CD4-positive, alpha-beta T cell treated with Interleukin-17A for 1 hour (primary cell): ENCODE measurements at regions not wholly inside any gene's neighbourhood (a gene's known extent, or its start where the extent isn't known, plus 50 kb on each side); places are given as distances from the start of the nearest gene placed in this dataset.
"Not testable (repeated sequence)": the region's sequence is repeated elsewhere in the genome, so short reads cannot be mapped to it uniquely, and the experiment has no call there.

Experiments used
- DNase-seq: peaks from one replicate; pipeline ENCODE4 v3.0.0-alpha.2; 2020

DNA sequence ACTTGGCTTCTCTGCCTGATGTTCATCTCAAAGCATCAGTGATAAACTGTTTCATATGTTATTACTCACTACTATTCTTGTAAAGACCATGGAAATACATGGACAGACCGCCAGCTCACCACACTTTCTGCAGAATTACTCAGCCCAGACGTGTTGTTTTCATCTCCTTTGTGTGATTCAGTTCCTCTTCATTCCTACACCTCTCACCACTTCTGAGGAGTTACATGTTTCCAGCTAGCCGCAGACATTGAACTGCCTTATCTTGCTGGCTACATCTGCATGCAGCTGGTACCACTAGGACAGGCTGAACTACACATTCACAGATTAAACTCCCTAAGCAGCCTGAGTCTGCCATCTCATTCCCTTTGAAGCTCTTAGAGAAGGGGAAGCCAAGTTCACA, 443.2 kb upstream of the FGF16 start:
- no peak for DNase-seq

DNA sequence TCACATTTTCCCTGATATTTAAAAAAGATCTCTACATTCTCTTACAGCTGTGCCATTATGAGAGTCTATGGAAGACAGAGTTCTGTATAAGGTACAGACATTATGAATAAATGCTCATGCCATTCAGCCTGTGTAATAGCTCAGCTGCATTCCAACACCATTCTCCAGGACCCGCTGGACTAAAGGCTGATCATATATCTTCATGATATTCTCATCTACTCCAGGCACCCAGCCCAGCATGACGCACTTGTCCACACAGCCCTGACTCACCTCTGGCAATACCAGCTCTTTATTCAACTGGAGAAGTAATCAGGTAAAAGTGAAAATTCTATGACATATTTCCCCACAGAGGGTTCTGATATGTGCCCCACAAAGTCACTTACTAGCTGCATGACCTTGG, 437.5 kb upstream of the FGF16 start:
- no peak for DNase-seq

DNA sequence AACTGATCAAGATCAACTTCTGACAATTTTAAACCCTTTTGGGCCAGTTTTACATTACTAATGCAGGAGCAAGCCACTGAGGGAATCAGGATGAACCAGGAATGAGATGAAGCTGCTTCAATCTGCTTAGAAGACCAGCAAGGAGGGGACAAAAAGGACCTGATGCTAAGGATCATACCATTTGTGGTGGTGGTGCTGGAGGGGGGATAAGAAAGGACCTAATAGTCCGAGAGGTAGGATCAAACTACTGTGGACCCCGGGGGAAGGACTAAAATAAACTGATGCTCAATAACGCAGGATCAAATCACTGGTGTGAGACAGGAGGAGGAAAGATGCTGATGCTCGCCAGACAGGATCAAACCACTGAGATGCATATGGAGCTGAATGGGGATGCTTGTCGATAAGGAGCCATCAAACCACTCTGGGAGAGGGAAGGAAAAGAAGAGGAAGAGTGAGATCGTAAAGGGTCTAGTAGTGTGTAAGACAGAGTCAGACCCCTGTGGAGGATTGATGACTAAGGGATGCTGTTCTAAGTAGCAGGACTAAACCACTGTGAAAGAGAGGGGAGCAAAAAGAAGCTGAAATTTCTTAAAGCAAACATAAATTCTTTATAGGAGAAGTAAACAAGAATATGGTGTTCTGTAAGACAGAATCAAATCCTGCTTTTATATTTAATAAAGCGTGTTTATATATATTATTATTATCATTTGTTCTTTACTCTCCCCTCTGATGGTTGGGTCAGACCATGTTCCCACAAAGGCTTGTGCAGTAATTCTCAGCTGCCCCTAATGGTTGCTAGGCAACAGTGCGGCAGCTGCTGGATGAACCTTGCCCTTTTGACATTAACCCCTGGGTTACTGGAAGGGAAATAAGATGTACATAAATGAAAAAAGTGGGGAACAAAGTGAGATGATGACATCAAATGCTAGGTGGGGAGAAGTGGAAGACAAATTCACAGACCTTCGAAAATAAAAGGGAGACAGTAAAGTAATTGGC, 432.5 kb upstream of the FGF16 start:
- DNase-seq = no peak

GRCh38 chrX:77017093-77017492, 430.1 kb upstream of the FGF16 start:
- DNase-seq = no peak

- not testable (repeated sequence) for DNase-seq
Observed at GRCh38 chrX:77046180-77046810, 400.9 kb upstream of the FGF16 start.

GRCh38 chrX:77060572-77060971, 386.6 kb upstream of the FGF16 start:
- DNase-seq = no peak

- DNase-seq = no peak
Observed at GRCh38 chrX:77061022-77061421, 386.2 kb upstream of the FGF16 start.

GRCh38 chrX:77061545-77061944, 385.6 kb upstream of the FGF16 start:
- no peak for DNase-seq

DNA sequence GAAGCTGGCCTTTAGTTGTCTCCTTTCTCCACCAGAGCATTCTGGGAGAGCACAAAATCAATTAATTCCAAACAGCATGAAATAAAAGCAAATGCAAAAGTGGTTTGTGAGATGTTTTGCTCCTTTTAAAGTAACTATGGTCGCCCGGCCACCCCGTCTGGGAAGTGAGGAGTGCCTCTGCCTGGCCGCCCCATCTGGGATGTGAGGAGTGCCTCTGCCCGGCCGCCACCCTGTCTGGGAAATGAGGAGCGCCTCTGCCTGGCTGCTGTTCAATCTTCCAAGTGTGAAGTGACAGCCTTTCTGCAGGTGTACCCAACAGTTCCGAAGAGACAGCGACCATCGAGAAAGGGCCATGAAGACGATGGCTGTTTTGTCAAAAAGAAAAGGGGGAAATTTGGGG, 381.3 kb upstream of the FGF16 start:
- no peak for DNase-seq

DNA sequence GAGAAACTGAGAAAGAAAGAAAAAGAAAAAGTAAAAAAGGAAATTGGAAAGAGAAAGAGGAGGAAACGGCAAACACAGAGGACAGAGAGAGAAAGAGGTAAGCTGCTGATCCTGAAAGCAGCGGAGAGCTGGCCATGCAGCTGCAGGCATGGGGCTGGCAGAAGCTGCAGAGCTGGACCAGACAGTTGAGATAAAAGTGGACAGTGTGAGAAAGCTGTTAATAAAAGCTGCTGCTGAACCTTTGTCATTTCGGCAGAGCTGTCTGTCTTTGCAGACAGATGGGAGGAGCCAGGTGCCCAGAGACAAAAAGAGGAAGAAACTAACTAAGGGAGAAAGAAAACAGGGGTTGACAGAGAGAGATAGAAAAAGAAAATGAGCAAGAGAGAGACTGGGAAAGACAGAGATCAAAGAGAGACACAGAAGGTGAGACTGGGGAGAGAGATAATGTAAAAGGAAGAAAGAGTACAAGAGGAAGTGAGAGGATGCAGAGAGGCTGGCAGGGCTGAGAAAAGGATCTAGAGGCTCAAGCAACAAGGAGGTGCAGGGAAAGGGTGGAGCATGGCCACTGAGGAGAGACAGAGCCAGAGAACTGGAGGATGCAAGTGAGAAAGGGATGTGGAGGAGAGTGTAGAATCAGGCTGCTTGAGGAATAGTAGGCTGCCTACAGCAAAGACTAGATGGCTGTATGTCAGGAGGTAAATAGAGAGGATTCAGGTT, 376.8 kb upstream of the FGF16 start:
- DNase-seq = no peak

GRCh38 chrX:77076896-77077295, 370.3 kb upstream of the FGF16 start:
- DNase-seq = no peak

GRCh38 chrX:77081237-77081636, 366.0 kb upstream of the FGF16 start:
- not testable (repeated sequence) for DNase-seq

DNA sequence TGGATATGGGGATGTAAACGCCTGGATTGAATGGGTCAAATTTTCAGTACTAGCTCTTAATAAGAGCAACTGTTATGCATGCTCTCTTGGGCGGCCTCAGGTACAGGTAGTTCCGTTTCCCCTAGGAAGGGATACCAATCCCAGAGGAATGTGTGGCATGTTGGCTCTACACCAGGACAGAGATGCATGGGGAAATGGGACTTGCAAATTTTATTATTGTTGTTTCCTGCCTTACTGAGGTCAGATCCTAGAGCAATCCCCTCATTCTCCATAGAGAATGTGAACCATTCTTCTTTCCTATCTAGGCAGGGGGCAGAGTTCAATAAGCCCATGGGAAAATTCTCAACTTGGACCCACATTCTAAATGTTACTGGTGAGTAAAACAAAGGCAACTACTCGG, 361.8 kb upstream of the FGF16 start:
- DNase-seq = no peak

- no peak for DNase-seq
Observed at GRCh38 chrX:77087529-77088169, 359.5 kb upstream of the FGF16 start.

DNA sequence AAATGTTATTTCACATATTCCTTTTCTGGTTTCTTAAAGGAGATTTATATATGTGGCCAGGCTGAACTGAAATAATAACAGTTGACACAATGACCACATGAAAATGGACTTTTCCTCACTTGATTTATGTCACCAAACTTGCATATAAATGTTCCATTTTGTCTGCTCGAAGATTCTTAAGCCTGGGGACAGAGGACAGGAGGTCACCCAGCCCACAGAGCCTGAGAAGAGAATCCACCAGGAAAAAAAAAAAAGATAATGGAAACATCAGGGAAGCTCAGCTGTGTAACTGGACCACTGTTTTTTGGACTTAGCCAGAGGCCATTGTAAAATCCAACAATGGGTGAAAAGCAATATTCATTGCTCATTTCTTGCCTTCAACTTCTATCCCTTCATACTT, 359.0 kb upstream of the FGF16 start:
- DNase-seq = no peak

DNA sequence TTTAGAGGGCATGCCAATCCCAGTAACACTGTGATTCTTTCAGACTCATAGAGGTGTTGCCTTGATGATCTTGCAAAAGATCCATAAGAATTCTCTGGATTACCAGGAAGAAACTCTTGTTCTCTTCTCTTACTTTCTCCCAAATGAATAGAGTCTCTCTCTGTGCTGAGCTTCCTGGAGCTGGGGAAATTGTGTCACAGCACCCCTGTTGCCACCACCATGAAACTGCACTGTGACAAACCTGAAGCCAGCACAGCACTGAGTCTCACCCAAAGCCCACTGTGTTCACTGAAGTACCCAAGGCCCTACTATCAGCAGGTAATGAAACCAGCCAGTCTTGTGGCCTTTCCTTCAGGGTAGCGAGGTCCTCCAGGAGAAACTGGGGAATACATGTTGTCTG, 332.7 kb upstream of the FGF16 start:
- DNase-seq = no peak

DNA sequence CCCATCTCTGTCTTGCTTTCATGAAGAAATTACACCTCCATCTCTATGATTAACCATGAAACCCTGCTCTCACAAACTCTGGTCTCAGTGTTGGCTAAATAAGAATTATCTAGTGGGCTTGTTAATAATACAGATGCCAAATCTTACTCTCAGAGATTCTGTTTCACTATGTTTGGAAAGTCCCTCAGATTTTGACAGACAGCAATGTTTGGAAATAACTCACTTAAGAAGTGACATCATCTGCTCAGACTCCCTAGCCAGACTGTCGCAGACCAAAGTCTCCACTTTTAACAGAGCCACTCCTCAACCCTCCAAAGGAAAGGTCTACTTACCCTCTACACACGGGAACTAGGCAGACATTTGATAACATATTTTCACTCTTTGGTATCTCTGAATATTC, 328.5 kb upstream of the FGF16 start:
- no peak for DNase-seq

DNA sequence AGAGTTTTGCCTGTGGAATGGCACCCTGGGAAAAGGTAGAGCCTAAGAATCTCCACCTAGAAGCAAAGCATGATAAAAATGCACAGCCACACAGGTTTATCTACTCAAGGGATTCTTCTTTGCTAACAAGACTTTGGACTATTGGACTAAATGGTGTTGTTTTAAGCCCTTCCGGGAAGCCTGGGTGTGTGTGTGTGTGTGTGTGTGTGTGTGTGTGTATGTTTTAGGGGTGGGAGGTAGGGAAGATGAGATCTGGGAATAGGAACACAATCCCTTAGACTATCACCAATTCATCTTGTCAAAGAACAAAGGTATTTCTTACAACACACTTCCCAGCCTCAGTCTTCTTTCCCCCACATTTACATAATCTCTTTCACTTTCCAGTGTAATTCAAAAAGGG, 327.5 kb upstream of the FGF16 start:
- DNase-seq = no peak

GRCh38 chrX:77123917-77124316, 323.3 kb upstream of the FGF16 start:
- DNase-seq = not testable (repeated sequence)

GRCh38 chrX:77127571-77127970, 319.6 kb upstream of the FGF16 start:
- not testable (repeated sequence) for DNase-seq

DNA sequence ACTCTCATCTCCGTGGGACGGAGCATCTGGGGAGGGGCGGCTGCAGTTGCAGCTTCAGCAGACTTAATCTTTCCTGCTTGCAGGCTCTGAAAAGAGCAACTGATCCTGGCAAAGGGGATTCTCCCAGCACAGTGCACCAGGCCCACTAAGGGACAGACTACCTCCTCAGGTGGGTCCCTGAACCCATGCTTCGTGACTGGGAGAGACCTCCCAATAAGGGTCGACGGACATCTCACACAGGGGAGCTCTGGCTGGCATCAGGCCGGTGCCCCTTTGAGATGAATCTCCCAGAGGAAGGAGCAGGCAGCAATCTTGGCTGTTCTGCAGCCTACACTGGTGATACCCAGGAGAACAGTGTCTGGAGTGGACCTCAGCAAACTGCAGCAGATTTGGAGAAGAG, 303.3 kb upstream of the FGF16 start:
- no peak for DNase-seq

- peak; percentile 0 for DNase-seq
Observed at GRCh38 chrX:77160301-77160700, 286.9 kb upstream of the FGF16 start.

GRCh38 chrX:77162777-77163176, 284.4 kb upstream of the FGF16 start:
- no peak for DNase-seq
